Activated B cell treated with CpG ODN at 0.5 μM for 24 hours (primary cell): ENCODE measurements at regions not wholly inside any gene's neighbourhood (a gene's known extent, or its start where the extent isn't known, plus 50 kb on each side); places are given as distances from the start of the nearest gene placed in this dataset.

Source experiments
- ATAC-seq: fragments of 200-7000 bp; cut with Tn5 transposase; one replicate; pipeline ENCODE4 v1.10.0; 2021; ENCODE audit warnings: low read depth, mild to moderate bottlenecking, moderate library complexity
- CTCF ChIA-PET: fragments of 350-600 bp; sonication (Branson Sonifier 250); formaldehyde crosslinking; loops from one replicate; lab custom pipeline; 2021; ENCODE audit warnings: antibody characterized with exemption; lab: Charles Lee
- POLR2A ChIA-PET: fragments of 350-600 bp; sonication (Branson Sonifier 250); formaldehyde crosslinking; loops from one replicate; lab custom pipeline; 2021; ENCODE audit warnings: antibody characterized with exemption; lab: Charles Lee
- DNase-seq: peaks from one replicate; pipeline ENCODE4 v3.0.0; 2022
- H3K27ac Mint-ChIP-seq: one replicate; pipeline ENCODE4 v1.8.0; 2020; ENCODE audit warnings: mixed read lengths
- H3K27me3 Mint-ChIP-seq: one replicate; pipeline ENCODE4 v1.8.0; 2021; ENCODE audit warnings: mixed read lengths
- H3K36me3 Mint-ChIP-seq: one replicate; pipeline ENCODE4 v1.8.0; 2021; ENCODE audit warnings: low read depth, mixed read lengths
- H3K4me1 Mint-ChIP-seq: one replicate; pipeline ENCODE4 v1.8.0; 2021; ENCODE audit warnings: mixed read lengths
- H3K4me3 Mint-ChIP-seq: one replicate; pipeline ENCODE4 v1.8.0; 2020; ENCODE audit warnings: mild to moderate bottlenecking, mixed read lengths
- H3K9me3 Mint-ChIP-seq: one replicate; pipeline ENCODE4 v1.8.0; 2020; ENCODE audit warnings: mixed read lengths
- CTCF ChIP-seq: fragments of 200-600 bp; IDR thresholded peaks from one replicate; pipeline ENCODE4 v1.8.0; 2022; ENCODE audit warnings: antibody characterized with exemption, mild to moderate bottlenecking
- intact Hi-C: fragments of 100-400 bp; cut with micrococcal nuclease; formaldehyde crosslinking; loops from one replicate; pipeline ENCODE4 v1.15.1; 2024

GRCh38 chr5:174970502-174970901 is 246.1 kb downstream of the MSX2 start:
- H3K27me3 Mint-ChIP-seq = peaks cover 3% of the 10 kb centered on the region
- no peak for TF ChIP-seq CTCF
- no peak overlapping the region for H3K27ac Mint-ChIP-seq
- DNase-seq (no peak), ATAC-seq (no peak)
- no peaks in the 10 kb centered on the region for H3K4me1 Mint-ChIP-seq
- H3K4me3 Mint-ChIP-seq = no peak overlapping the region
- intact Hi-C loops = no loop called here
- ChIA-PET POLR2A (no interaction called here), CTCF (no interaction called here)
- H3K9me3 Mint-ChIP-seq = peaks cover 19% of the 10 kb centered on the region
- H3K36me3 Mint-ChIP-seq = no peaks in the 10 kb centered on the region

GRCh38 chr5:174953871-174954270 is 229.5 kb downstream of the MSX2 start:
- H3K27me3 Mint-ChIP-seq = no peaks in the 10 kb centered on the region
- intact Hi-C loops = no loop called here
- ChIA-PET POLR2A (no interaction called here), CTCF (no interaction called here)
- H3K9me3 Mint-ChIP-seq = no peaks in the 10 kb centered on the region
- DNase-seq (no peak), ATAC-seq (no peak)
- H3K27ac Mint-ChIP-seq = no peak overlapping the region
- no peak overlapping the region for H3K4me3 Mint-ChIP-seq
- TF ChIP-seq CTCF = no peak
- no peaks in the 10 kb centered on the region for H3K36me3 Mint-ChIP-seq
- H3K4me1 Mint-ChIP-seq = no peaks in the 10 kb centered on the region

GRCh38 chr5:174951151-174951780 is 226.9 kb downstream of the MSX2 start:
- no peak overlapping the region for H3K4me3 Mint-ChIP-seq
- no peak for ATAC-seq
- no peaks in the 10 kb centered on the region for H3K27me3 Mint-ChIP-seq
- DNase-seq = no peak
- intact Hi-C loops = no loop called here
- H3K27ac Mint-ChIP-seq = no peak overlapping the region
- H3K4me1 Mint-ChIP-seq = no peaks in the 10 kb centered on the region
- no peak for TF ChIP-seq CTCF
- ChIA-PET POLR2A (no interaction called here), CTCF (no interaction called here)
- no peaks in the 10 kb centered on the region for H3K9me3 Mint-ChIP-seq
- H3K36me3 Mint-ChIP-seq = no peaks in the 10 kb centered on the region

- Mint-ChIP-seq H3K4me1 (no peaks in the 10 kb centered on the region), H3K4me3 (no peak overlapping the region), H3K36me3 (no peaks in the 10 kb centered on the region), H3K27ac (no peak overlapping the region), H3K9me3 (no peaks in the 10 kb centered on the region), H3K27me3 (no peaks in the 10 kb centered on the region)
- TF ChIP-seq CTCF = no peak
- intact Hi-C loops = no loop called here
- ATAC-seq (no peak), DNase-seq (no peak)
- ChIA-PET POLR2A (no interaction called here), CTCF (no interaction called here)
Observed at GRCh38 chr5:174947548-174947947, 223.2 kb downstream of the MSX2 start.

GRCh38 chr5:174945853-174946252 is 221.5 kb downstream of the MSX2 start:
- intact Hi-C loops = no loop called here
- no peak for ATAC-seq
- POLR2A ChIA-PET = no interaction called here
- CTCF ChIA-PET = interaction anchor here (1.7 kb wide), 1 partner anchor 8 kb away, joined by 3 read pairs; no protein-coding TSS in a partner anchor
- no peak for TF ChIP-seq CTCF
- H3K27ac Mint-ChIP-seq = no peak overlapping the region
- H3K36me3 Mint-ChIP-seq = no peaks in the 10 kb centered on the region
- no peaks in the 10 kb centered on the region for H3K4me1 Mint-ChIP-seq
- H3K27me3 Mint-ChIP-seq = no peaks in the 10 kb centered on the region
- no peak for DNase-seq
- H3K4me3 Mint-ChIP-seq = no peak overlapping the region
- H3K9me3 Mint-ChIP-seq = no peaks in the 10 kb centered on the region
